ENCODE measurements at regions not wholly inside any gene's neighbourhood (a gene's known extent, or its start where the extent isn't known, plus 50 kb on each side); places are given as distances from the start of the nearest gene placed in this dataset.

- no peak for TF ChIP-seq CTCF (IDR thresholded peaks at IDR 0.05; ENCODE audit: low read depth, low read length, missing input control)
- TF ChIP-seq YY1 (IDR thresholded peaks at IDR 0.05), result no peak
- TF ChIP-seq HNF4G (IDR thresholded peaks at IDR 0.05), result no peak
- TF ChIP-seq RXRA (IDR thresholded peaks at IDR 0.05), result no peak
Observed at GRCh38 chr18:39799006-39799405, 2156.0 kb upstream of the PIK3C3 start (continued).

GRCh38 chr18:39796393-39796792, 2158.6 kb upstream of the PIK3C3 start:
- H3K9me3 ChIP-seq (ENCODE audit: control insufficient read depth in 4 of 4, low read length in 3 of 4), result no peaks in the 10 kb centered on the region
- WGBS, result 55% methylated on average over 3 of the region's 3 CpGs

GRCh38 chr18:39795350-39795749, 2159.7 kb upstream of the PIK3C3 start:
- WGBS, result 75% methylated on average over 1 of the region's 1 CpG
- H3K4me3 ChIP-seq (ENCODE audit: low read depth in 1 of 3, low read length in 3 of 3), result no peak overlapping the region
- no peaks in the 10 kb centered on the region for H3K9me3 ChIP-seq (ENCODE audit: control insufficient read depth in 4 of 4, low read length in 3 of 4)
- no peaks in the 10 kb centered on the region for H3K4me1 ChIP-seq (ENCODE audit: control insufficient read depth in 4 of 4, insufficient read depth in 4 of 4, low read length in 3 of 4)
- no peak overlapping the region for H3K27ac ChIP-seq (ENCODE audit: low read depth in 1 of 2, low read length in 2 of 2)
- DNase-seq (ENCODE audit: low spot score), result no peak
- no peaks in the 10 kb centered on the region for H3K36me3 ChIP-seq (ENCODE audit: control insufficient read depth in 4 of 4, insufficient read depth in 3 of 4, low read depth in 1 of 4, low read length in 3 of 4)
- H3K27me3 ChIP-seq (ENCODE audit: control insufficient read depth in 4 of 4, insufficient read depth in 4 of 4, low read length in 3 of 4), result no peaks in the 10 kb centered on the region
- H3K9ac ChIP-seq (ENCODE audit: low read depth in 1 of 2, low read length in 2 of 2), result no peak overlapping the region
- TF ChIP-seq YY1 (IDR thresholded peaks at IDR 0.05) (no peak), RXRA (IDR thresholded peaks at IDR 0.05) (no peak), NR2F2 (IDR thresholded peaks at IDR 0.05) (no peak), SP1 (IDR thresholded peaks at IDR 0.05) (no peak), HNF4G (IDR thresholded peaks at IDR 0.05) (no peak), ATF3 (IDR thresholded peaks at IDR 0.05) (no peak), GABPA (IDR thresholded peaks at IDR 0.05 in 1 of 2, conservative IDR thresholded peaks at IDR 0.05 in 1 of 2) (no peak), JUND (IDR thresholded peaks at IDR 0.05) (no peak), FOXA1 (IDR thresholded peaks at IDR 0.05) (no peak), HNF4A (conservative IDR thresholded peaks at IDR 0.05) (no peak), EGR1 (IDR thresholded peaks at IDR 0.05; ENCODE audit: low read depth in 2 of 2) (no peak), TAF1 (conservative IDR thresholded peaks at IDR 0.05) (no peak), RAD21 (IDR thresholded peaks at IDR 0.05) (no peak), REST (IDR thresholded peaks at IDR 0.05) (no peak), MAX (IDR thresholded peaks at IDR 0.05) (no peak), CTCF (IDR thresholded peaks at IDR 0.05; ENCODE audit: low read depth, low read length, missing input control) (no peak)

More at GRCh38 chr18:39796393-39796792, 2158.6 kb upstream of the PIK3C3 start:
- H3K36me3 ChIP-seq (ENCODE audit: control insufficient read depth in 4 of 4, insufficient read depth in 3 of 4, low read depth in 1 of 4, low read length in 3 of 4), result no peaks in the 10 kb centered on the region
- H3K4me3 ChIP-seq (ENCODE audit: low read depth in 1 of 3, low read length in 3 of 3), result no peak overlapping the region
- TF ChIP-seq RXRA (IDR thresholded peaks at IDR 0.05), result no peak
- no peak for TF ChIP-seq ZBTB33 (IDR thresholded peaks at IDR 0.05)
- no peak for TF ChIP-seq GABPA (IDR thresholded peaks at IDR 0.05 in 1 of 2, conservative IDR thresholded peaks at IDR 0.05 in 1 of 2)
- TF ChIP-seq RAD21 (IDR thresholded peaks at IDR 0.05), result no peak
- TF ChIP-seq MAX (IDR thresholded peaks at IDR 0.05), result no peak
- TF ChIP-seq YY1 (IDR thresholded peaks at IDR 0.05), result no peak
- no peaks in the 10 kb centered on the region for H3K27me3 ChIP-seq (ENCODE audit: control insufficient read depth in 4 of 4, insufficient read depth in 4 of 4, low read length in 3 of 4)
- H3K4me1 ChIP-seq (ENCODE audit: control insufficient read depth in 4 of 4, insufficient read depth in 4 of 4, low read length in 3 of 4), result no peaks in the 10 kb centered on the region
- no peak overlapping the region for H3K27ac ChIP-seq (ENCODE audit: low read depth in 1 of 2, low read length in 2 of 2)
- H3K9ac ChIP-seq (ENCODE audit: low read depth in 1 of 2, low read length in 2 of 2), result no peak overlapping the region
- DNase-seq (ENCODE audit: low spot score), result no peak

Data from liver (tissue), 8 donors.